ENCODE measurements at regions not wholly inside any gene's neighbourhood (a gene's known extent, or its start where the extent isn't known, plus 50 kb on each side); places are given as distances from the start of the nearest gene placed in this dataset.

DNA sequence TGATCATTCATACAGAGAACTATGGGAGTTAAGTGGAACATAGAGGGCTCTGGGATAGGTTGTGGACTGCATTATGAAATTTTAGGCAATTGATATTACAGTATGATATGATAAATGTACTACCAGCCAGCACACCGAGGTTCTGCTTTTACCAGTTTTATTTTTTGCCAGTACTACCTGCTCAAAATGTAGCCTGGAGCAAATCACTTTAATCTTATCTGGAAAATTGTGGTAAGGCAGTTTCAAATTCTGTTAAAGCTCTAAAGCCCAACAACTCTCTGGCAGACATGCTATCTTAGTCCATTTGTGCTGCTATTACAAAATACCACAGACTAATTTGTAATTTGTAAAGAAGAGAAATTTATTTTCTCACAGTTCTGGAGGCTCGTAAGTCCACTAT is 474.9 kb upstream of the CWC22 start:
- no peak for DNase-seq (ENCODE audit: low read depth, low spot score)
- no peak overlapping the region for H3K4me3 ChIP-seq (ENCODE audit: low read depth, low read length)
- in situ Hi-C loops (cut with HindIII; ENCODE audit: low sequenced_read_pairs), result no loop called here
- TF ChIP-seq, protein P1, sequence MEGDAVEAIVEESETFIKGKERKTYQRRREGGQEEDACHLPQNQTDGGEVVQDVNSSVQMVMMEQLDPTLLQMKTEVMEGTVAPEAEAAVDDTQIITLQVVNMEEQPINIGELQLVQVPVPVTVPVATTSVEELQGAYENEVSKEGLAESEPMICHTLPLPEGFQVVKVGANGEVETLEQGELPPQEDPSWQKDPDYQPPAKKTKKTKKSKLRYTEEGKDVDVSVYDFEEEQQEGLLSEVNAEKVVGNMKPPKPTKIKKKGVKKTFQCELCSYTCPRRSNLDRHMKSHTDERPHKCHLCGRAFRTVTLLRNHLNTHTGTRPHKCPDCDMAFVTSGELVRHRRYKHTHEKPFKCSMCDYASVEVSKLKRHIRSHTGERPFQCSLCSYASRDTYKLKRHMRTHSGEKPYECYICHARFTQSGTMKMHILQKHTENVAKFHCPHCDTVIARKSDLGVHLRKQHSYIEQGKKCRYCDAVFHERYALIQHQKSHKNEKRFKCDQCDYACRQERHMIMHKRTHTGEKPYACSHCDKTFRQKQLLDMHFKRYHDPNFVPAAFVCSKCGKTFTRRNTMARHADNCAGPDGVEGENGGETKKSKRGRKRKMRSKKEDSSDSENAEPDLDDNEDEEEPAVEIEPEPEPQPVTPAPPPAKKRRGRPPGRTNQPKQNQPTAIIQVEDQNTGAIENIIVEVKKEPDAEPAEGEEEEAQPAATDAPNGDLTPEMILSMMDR (IDR thresholded peaks at IDR 0.05; ENCODE audit: low read depth, low read length), result no peak

DNA sequence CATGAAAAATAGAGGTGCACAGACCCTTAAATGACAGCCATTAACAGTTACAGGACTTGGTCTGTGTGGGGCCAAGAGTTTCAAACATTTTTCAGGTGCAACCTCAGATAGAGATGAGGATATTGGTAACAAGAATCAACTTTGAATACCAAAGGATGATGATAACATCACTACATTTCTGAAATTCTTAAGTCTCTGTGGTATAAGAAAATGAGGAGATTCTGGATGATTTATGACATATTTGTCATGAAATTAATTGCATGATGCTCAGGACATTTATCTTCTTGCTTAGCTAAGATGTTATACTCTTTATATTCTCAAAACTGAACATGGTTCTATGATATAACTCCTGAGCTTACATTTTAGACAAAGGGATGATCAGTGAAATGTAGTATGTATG is 471.8 kb upstream of the CWC22 start:
- TF ChIP-seq, protein P1 (IDR thresholded peaks at IDR 0.05; ENCODE audit: low read depth, low read length), result no peak
- no peak overlapping the region for H3K4me3 ChIP-seq (ENCODE audit: low read depth, low read length)
- no peak for DNase-seq (ENCODE audit: low read depth, low spot score)
- in situ Hi-C loops (cut with HindIII; ENCODE audit: low sequenced_read_pairs), result no loop called here

DNA sequence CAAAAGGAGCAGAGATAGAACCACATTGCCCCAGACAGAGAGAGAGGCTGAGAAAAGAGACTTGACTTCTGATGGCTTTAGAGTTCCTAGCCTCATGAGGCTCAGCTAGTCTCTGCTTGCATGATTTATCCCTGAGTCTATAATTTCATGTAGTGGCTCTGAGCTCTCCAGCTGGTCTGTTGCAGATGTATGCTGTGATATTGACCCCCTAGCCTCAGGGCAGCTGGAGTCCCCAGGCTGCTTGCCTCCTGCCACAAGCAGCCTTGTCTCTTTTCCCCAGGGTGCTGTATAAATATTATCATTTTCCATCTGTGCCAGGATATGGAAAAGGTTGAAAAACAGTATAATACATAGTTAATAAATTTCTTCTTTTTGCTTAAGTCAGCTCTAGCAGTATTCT is 467.6 kb upstream of the CWC22 start:
- H3K4me3 ChIP-seq (ENCODE audit: low read depth, low read length), result no peak overlapping the region
- TF ChIP-seq, protein P1 (IDR thresholded peaks at IDR 0.05; ENCODE audit: low read depth, low read length), result no peak
- in situ Hi-C loops (cut with HindIII; ENCODE audit: low sequenced_read_pairs), result no loop called here
- peak; percentile 29 for DNase-seq (ENCODE audit: low read depth, low spot score)

DNA sequence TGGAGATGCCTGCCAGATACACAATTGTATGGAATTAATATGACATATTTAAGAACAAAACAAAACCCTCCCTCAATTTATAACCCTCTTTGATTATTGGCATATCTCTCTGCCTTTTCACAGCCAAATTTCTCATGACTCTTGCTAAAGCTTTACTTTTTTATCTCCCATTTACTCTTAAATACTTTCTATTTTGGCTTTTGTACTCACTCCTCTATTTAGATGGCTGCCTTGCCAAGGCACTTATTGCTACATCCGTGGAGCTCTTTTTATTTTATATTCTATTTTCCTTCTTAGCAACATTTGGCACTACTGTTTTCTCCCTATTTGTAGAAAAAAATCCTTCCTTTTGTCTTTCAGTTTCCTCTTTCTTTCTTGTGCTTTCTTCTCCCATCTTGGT is 466.4 kb upstream of the CWC22 start:
- in situ Hi-C loops (cut with HindIII; ENCODE audit: low sequenced_read_pairs), result no loop called here
- TF ChIP-seq, protein P1 (IDR thresholded peaks at IDR 0.05; ENCODE audit: low read depth, low read length), result no peak
- no peak overlapping the region for H3K4me3 ChIP-seq (ENCODE audit: low read depth, low read length)
- DNase-seq (ENCODE audit: low read depth, low spot score), result no peak

DNA sequence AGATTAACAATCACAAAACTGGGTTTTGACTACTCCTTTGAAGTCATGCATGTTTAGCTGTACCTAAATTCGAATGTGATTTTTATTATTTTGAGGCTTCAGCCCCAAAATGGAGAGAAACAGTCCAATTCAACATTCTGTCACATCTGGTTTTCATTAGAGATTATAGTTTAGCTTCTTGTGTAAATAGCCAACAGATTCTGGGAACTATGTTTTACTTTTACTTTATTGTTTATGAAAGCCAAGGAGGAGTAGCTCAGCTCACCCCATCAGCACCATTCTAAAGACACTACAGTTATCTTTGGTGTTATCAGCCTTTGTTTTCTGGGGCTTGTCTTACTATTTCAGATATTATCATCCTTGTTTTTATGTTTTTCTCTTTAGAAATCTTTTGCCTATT is 465.0 kb upstream of the CWC22 start:
- TF ChIP-seq, protein P1 (IDR thresholded peaks at IDR 0.05; ENCODE audit: low read depth, low read length), result no peak
- no peak overlapping the region for H3K4me3 ChIP-seq (ENCODE audit: low read depth, low read length)
- DNase-seq (ENCODE audit: low read depth, low spot score), result peak; percentile 46
- in situ Hi-C loops (cut with HindIII; ENCODE audit: low sequenced_read_pairs), result no loop called here

DNA sequence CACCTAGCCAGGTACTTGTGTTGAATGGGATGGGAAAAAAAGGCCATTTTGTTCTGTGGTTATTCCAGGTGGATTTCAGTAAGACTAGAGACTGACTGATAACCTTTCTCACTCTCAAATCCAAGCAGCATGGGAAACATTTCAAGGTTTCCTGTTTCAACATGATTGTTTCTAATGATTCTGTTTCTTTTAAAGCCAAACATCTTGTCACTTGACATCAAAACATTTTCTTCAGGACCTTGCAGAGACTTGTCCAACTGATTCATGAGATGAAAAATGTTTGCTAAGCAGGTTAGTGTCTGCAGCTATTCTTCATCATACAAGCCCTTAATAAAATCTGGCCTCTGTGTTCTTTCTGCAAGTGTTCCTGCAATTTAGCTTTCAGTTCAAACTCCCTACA is 456.5 kb upstream of the CWC22 start:
- TF ChIP-seq, protein P1 (IDR thresholded peaks at IDR 0.05; ENCODE audit: low read depth, low read length), result no peak
- DNase-seq (ENCODE audit: low read depth, low spot score), result no peak
- no peak overlapping the region for H3K4me3 ChIP-seq (ENCODE audit: low read depth, low read length)
- in situ Hi-C loops (cut with HindIII; ENCODE audit: low sequenced_read_pairs), result no loop called here

DNA sequence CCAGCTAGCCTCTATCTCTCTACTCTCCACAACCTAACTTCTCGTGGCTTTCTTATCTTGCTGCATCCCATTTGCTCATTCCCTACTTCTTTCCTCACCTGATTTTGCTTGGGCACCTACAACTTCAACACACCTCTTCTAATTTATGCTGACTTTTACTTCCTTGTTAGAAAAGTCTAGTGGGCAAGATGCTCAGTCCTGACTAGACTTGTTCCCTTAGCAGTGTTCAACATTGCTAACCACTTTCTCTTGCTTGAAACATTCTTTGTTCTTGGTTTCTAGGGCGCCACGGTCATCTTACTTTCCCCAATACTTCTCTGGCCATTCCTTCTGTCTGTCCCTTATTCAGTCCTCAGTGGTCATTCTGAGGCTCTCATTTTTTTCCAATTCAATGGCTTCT is 454.7 kb upstream of the CWC22 start:
- DNase-seq (ENCODE audit: low read depth, low spot score), result no peak
- in situ Hi-C loops (cut with HindIII; ENCODE audit: low sequenced_read_pairs), result no loop called here
- no peak overlapping the region for H3K4me3 ChIP-seq (ENCODE audit: low read depth, low read length)
- TF ChIP-seq, protein P1 (IDR thresholded peaks at IDR 0.05; ENCODE audit: low read depth, low read length), result no peak

All from astrocyte of the spinal cord (primary cell).